K562 (cell line): ENCODE measurements at regions not wholly inside any gene's neighbourhood (a gene's known extent, or its start where the extent isn't known, plus 50 kb on each side); places are given as distances from the start of the nearest gene placed in this dataset.

Experiments used
- ATAC-seq: fragments of 200-7000 bp; cut with Tn5 transposase; 3 replicates; pipeline ENCODE4 v1.9.1; 2020; ENCODE audit warnings: moderate library complexity
- BruUV-seq: library from RNA; stranded (reverse); fragments of 400-500 nt; replicated peaks from 2 replicates; lab custom pipeline; 2021; lab: Mats Ljungman, UMichigan
- CTCF ChIA-PET: fragments of 300-600 bp; formaldehyde crosslinking; extraction: SDS; loops from one replicate; lab custom pipeline; 2021; ENCODE audit warnings: low intra/inter-chr PET ratio; lab: Yijun Ruan, JAX
- POLR2A ChIA-PET: fragments of 300-600, 350-650 bp; sonication (Branson Sonifier 250); formaldehyde crosslinking; extraction: SDS; loops from one replicate; lab custom pipeline; 2021; ENCODE audit warnings: antibody characterized with exemption, inconsistent platforms; lab: Yijun Ruan, JAX
- DNase-seq, 4 experiments: peaks; one replicate each; pipeline versions ENCODE4 v3.0.0 to v3.0.0-alpha.2; 2011 to 2018; ENCODE audit warnings: low spot score in 3 of 4, mixed read lengths in 3 of 4; ENCODE audit errors: extremely low read depth in 1 of 4
- FAIRE-seq: peaks from 2 replicates; lab custom pipeline; 2011; peaks lifted over from hg19 to GRCh38; lab: Jason Lieb, UNC
- H2AFZ ChIP-seq: 2 replicates; pipeline ENCODE4 v1.6.0; 2011; ENCODE audit warnings: low read depth, low read length, control low read depth, inconsistent platforms
- H3K27ac ChIP-seq: fragments of 200-600 bp; 3 replicates; pipeline ENCODE4 v1.8.0; 2011; ENCODE audit warnings: low read depth, mild to moderate bottlenecking, control low read depth, inconsistent platforms, low read length, moderate library complexity, mixed read lengths; ENCODE audit errors: extremely low read depth
- H3K27me3 ChIP-seq, 2 experiments: fragments of 300-600 bp in 1 of 2; 2 replicates in 1 of 2; 3 replicates in 1 of 2; pipeline versions ENCODE4 v1.6.0 to v1.8.0; 2011; ENCODE audit warnings: inconsistent platforms in 2 of 2, low read length in 2 of 2, mild to moderate bottlenecking in 1 of 2, mixed read lengths in 1 of 2, moderate library complexity in 1 of 2; ENCODE audit not compliant: control insufficient read depth in 2 of 2, insufficient read depth in 2 of 2
- H3K36me3 ChIP-seq: fragments of 300-600 bp; 3 replicates; pipeline ENCODE4 v1.8.0; 2011; ENCODE audit warnings: mild to moderate bottlenecking, low read length, inconsistent platforms; ENCODE audit not compliant: control insufficient read depth, insufficient read depth
- H3K4me1 ChIP-seq, 2 experiments: fragments of 200-600 bp in 1 of 2; replicated peaks in 1 of 2; 2 replicates in 1 of 2; 3 replicates in 1 of 2; pipeline versions ENCODE4 v1.5.1 to v1.8.0; 2011; ENCODE audit warnings: inconsistent platforms in 2 of 2, low read length in 2 of 2, mild to moderate bottlenecking in 1 of 2, mixed read lengths in 1 of 2, moderate library complexity in 1 of 2; ENCODE audit not compliant: control insufficient read depth in 2 of 2, insufficient read depth in 2 of 2
- H3K4me2 ChIP-seq: 2 replicates; pipeline ENCODE4 v1.6.1; 2011; ENCODE audit warnings: low read length, control low read depth, inconsistent platforms, mixed read lengths; ENCODE audit not compliant: insufficient read depth
- H3K4me3 ChIP-seq: fragments of 200-600 bp; sonication (generic), shearing (Covaris generic); 2 replicates; pipeline ENCODE4 v1.5.1; 2016; ENCODE audit warnings: control low read depth, inconsistent platforms
- H3K79me2 ChIP-seq: fragments of 200-600 bp; 3 replicates; pipeline ENCODE4 v1.8.0; 2011; ENCODE audit warnings: low read length, inconsistent platforms; ENCODE audit not compliant: control insufficient read depth, insufficient read depth
- H3K9ac ChIP-seq, 2 experiments: 2 replicates each; pipeline versions ENCODE4 v1.6.0 to v1.6.1; 2011; ENCODE audit warnings: low read depth in 2 of 2, low read length in 2 of 2, control low read depth in 1 of 2, inconsistent platforms in 1 of 2, mild to moderate bottlenecking in 1 of 2, mixed read lengths in 1 of 2; ENCODE audit not compliant: insufficient read depth in 1 of 2
- H3K9me1 ChIP-seq: one replicate; pipeline ENCODE4 v1.6.0; 2011; ENCODE audit warnings: inconsistent platforms, mild to moderate bottlenecking, low read length, moderate library complexity; ENCODE audit not compliant: control insufficient read depth, insufficient read depth
- H3K9me3 ChIP-seq: replicated peaks from 2 replicates; pipeline ENCODE4 v1.5.1; 2011; ENCODE audit warnings: low read depth, low read length, inconsistent platforms; ENCODE audit not compliant: control insufficient read depth, insufficient read depth
- H4K20me1 ChIP-seq: replicated peaks from 2 replicates; pipeline ENCODE4 v1.6.1; 2011; ENCODE audit warnings: low read length, inconsistent platforms, mixed read lengths; ENCODE audit not compliant: control insufficient read depth, insufficient read depth
- ETV5 ChIP-seq: sonication (generic); formaldehyde crosslinking; IDR thresholded peaks from 2 replicates; pipeline ENCODE4 v1.4.0; 2020; ENCODE audit warnings: low read depth, mild to moderate bottlenecking, missing genetic modification reagents
- MAFG ChIP-seq: fragments of 450-650 bp; conservative IDR thresholded peaks from 2 replicates; pipeline ENCODE4 v1.6.1; 2016; ENCODE audit warnings: missing genetic modification characterization, missing compliant biosample characterization
- MGA ChIP-seq: fragments of 450-650 bp; IDR thresholded peaks from 2 replicates; pipeline ENCODE4 v1.6.1; 2016; ENCODE audit warnings: mild to moderate bottlenecking, moderate library complexity
- PKNOX1 ChIP-seq: fragments of 450-650 bp; IDR thresholded peaks from 2 replicates; pipeline ENCODE4 v1.6.1; 2016
- TSHZ1 ChIP-seq: fragments of 250-450 bp; sonication (Bioruptor Pico); IDR thresholded peaks from 2 replicates; pipeline ENCODE4 v1.4.0; 2020; ENCODE audit warnings: mild to moderate bottlenecking, moderate library complexity
- ZNF507 ChIP-seq: conservative IDR thresholded peaks from 2 replicates; pipeline ENCODE4 v1.6.1; 2017; ENCODE audit warnings: missing genetic modification characterization, missing compliant biosample characterization
- ZNF717 ChIP-seq: fragments of 250-450 bp; sonication (Bioruptor Pico); IDR thresholded peaks from 2 replicates; pipeline ENCODE4 v1.5.0; 2021
- whole genome bisulfite sequencing: fragments of 100-300 bp; shearing (Covaris generic); methylation state at CpG from one replicate; pipeline ENCODE4 v1.1.6; 2016; ENCODE audit warnings: low coverage, mixed read lengths; ENCODE audit not compliant: insufficient coverage; ENCODE audit errors: missing lambda C conversion rate; 5-methylcytosine and 5-hydroxymethylcytosine counted together
- in situ Hi-C: fragments of 300-500 bp; cut with MboI; formaldehyde crosslinking; loops from 4 replicates; pipeline ENCODE4 v1.15.0; 2018; ENCODE audit warnings: inconsistent platforms, mixed read lengths
- intact Hi-C: fragments of 100-400 bp; cut with micrococcal nuclease; formaldehyde crosslinking; loops from 2 replicates; pipeline ENCODE4 v1.14.2; 2022

GRCh38 chr7:84595026-84595425 is 400.4 kb upstream of the SEMA3A start:
- H3K27me3 ChIP-seq = no peaks in the 10 kb centered on the region
- BruUV-seq = no TSS peak
- no peaks in the 10 kb centered on the region for H3K79me2 ChIP-seq
- H4K20me1 ChIP-seq = no peaks in the 10 kb centered on the region
- no peak overlapping the region for H3K4me2 ChIP-seq
- no peaks in the 10 kb centered on the region for H3K9me1 ChIP-seq
- no peaks in the 10 kb centered on the region for H3K4me1 ChIP-seq
- H3K9me3 ChIP-seq = no peaks in the 10 kb centered on the region
- WGBS = 19% methylated on average over 4 of the region's 4 CpGs
- in situ Hi-C loops = no loop called here
- no peak overlapping the region for H2AFZ ChIP-seq
- no peak for DNase-seq
- no peaks in the 10 kb centered on the region for H3K36me3 ChIP-seq
- ChIA-PET POLR2A (interaction anchor here (1.0 kb wide), 1 partner anchor 10 kb away, joined by 3 read pairs; no protein-coding TSS in a partner anchor), CTCF (no interaction called here)
- intact Hi-C loops = no loop called here
- no peak for ATAC-seq
- no peak overlapping the region for H3K9ac ChIP-seq
- H3K4me3 ChIP-seq = no peak overlapping the region
- no peak for FAIRE-seq
- no peak overlapping the region for H3K27ac ChIP-seq
- TF ChIP-seq PKNOX1 (no peak), ETV5 (no peak), ZNF717 (CRISPR knock-in tag) (no peak), MGA (no peak), MAFG (tag) (no peak), ZNF507 (tag) (no peak), TSHZ1 (CRISPR knock-in tag) (no peak)
